ENCODE measurements at regions not wholly inside any gene's neighbourhood (a gene's known extent, or its start where the extent isn't known, plus 50 kb on each side); places are given as distances from the start of the nearest gene placed in this dataset.

- no peak for TF ChIP-seq CTCF (conservative IDR thresholded peaks at IDR 0.05; ENCODE audit: low read depth, low read length)
- no peak for TF ChIP-seq EZH2 (IDR thresholded peaks at IDR 0.05; ENCODE audit: borderline replicate concordance, low read depth, low read length, poor library complexity, severe bottlenecking)
These were observed 587.1 kb upstream of the LRRTM4 start for GRCh38 chr2:78109272-78109671.

Data from A673 (cell line).